HG03571 (cell line): ENCODE measurements at regions not wholly inside any gene's neighbourhood (a gene's known extent, or its start where the extent isn't known, plus 50 kb on each side); places are given as distances from the start of the nearest gene placed in this dataset.

Experiments
- ATAC-seq: cut with Tn5 transposase; IDR thresholded peaks from one replicate; pipeline ENCODE4 v1.9.1; 2021; ENCODE audit not compliant: unreplicated experiment

- ATAC-seq = no peak
Observed at GRCh38 chrY:8553614-8554013, 783.6 kb upstream of the TSPY4 start.

- ATAC-seq = no peak
Observed at GRCh38 chrY:8561385-8561784, 775.9 kb upstream of the TSPY4 start.

DNA sequence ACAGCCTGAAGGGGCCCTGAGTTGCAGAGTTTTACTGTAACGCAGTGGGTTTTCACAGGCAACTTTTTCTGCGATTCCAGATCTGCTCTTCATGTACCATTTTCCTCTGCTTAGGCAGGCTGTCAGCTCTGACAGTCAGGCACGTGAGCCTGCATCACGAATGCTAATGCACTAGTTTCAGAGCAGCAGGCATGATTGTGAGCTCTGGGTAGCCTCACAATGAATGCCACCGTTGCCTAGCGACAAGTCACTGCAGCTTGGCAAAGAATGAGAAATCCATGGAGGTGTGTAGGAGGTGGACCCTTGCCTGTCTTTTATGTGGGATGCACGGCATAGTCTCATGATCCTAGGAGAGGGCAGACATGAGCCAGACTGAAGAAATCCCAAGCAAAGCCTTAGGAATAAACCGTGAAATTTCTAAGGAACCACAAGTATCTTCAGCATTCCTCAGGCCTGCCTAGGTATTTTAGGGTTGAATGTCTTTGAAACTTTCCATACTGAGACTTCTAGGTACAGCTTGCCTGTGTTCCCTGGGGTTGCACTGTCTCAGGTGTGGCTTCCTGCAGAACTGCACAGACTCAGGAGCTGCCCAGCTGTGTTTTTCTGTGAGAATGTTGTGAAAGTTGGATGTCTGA lies 774.7 kb upstream of the TSPY4 start:
- no peak for ATAC-seq

DNA sequence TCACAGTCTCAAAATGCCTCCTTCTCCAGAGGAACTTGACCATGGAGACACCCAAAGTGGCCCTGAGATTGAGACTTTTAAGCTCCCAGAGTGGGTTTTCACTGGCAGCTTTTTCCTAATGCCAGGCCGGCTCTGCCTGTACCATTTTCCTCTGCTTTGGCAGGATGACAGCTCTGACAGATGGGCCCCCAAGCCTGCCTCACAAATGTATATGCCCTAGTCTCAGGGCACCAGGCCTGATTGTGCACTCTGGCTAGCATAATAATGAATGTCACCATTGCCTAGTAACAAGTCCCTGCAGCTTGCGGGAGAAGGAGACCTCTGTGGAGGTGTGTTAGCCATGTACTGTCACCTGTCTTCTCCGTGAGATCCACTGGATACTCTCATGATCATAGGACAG lies 772.8 kb upstream of the TSPY4 start:
- no peak for ATAC-seq

GRCh38 chrY:8566198-8566597 lies 771.1 kb upstream of the TSPY4 start:
- ATAC-seq = no peak

- ATAC-seq = no peak
Observed at GRCh38 chrY:8570384-8570783, 766.9 kb upstream of the TSPY4 start.

- no peak for ATAC-seq
Observed at GRCh38 chrY:8572916-8573315, 764.3 kb upstream of the TSPY4 start.

DNA sequence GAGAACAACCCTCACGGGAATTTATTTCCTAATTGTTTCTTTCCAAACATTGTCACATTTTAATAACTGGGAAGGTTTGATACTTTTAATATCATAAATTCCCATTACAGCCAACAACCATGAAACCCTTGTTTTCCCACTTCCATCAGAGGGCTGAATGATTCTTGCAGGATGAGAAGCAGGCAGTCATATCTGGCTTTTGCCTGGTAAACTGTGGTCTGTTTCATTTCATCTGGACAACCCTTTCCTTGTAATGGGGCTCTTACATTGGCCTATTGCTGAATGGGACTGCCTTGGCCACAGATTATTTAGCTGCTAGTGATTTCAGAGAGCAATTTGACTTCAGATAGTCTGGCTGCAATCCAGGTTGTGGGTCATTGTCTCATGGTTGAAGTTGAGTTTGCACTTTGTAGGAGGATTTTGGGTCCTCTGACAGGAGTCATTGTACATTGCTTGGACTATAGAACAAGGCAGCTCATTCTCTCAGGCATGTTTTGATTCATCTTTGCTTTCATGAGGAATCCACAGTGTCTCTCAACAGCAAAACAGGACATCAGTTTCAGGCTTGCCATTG lies 754.9 kb upstream of the TSPY4 start:
- no peak for ATAC-seq

DNA sequence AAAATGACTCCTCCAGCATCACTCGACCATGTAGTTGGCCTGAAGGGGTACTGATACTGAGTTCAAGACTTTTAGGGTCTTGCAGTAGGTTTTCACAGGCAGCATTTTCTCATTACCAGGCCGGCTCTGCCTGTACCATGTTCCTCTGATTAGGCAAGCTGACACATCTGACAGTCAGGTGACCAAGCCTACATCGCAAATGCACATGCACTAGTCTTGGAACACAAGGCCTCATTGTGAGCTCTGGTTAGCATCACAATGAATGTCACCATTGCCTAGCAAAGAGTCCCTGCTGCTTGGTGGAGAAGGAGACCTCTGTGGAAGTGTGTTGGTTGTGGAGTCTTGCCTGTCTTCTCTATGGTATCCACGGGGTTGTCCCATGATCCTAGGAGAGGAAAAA lies 754.1 kb upstream of the TSPY4 start:
- no peak for ATAC-seq

- no peak for ATAC-seq
Observed at GRCh38 chrY:8590641-8591040, 746.6 kb upstream of the TSPY4 start.

DNA sequence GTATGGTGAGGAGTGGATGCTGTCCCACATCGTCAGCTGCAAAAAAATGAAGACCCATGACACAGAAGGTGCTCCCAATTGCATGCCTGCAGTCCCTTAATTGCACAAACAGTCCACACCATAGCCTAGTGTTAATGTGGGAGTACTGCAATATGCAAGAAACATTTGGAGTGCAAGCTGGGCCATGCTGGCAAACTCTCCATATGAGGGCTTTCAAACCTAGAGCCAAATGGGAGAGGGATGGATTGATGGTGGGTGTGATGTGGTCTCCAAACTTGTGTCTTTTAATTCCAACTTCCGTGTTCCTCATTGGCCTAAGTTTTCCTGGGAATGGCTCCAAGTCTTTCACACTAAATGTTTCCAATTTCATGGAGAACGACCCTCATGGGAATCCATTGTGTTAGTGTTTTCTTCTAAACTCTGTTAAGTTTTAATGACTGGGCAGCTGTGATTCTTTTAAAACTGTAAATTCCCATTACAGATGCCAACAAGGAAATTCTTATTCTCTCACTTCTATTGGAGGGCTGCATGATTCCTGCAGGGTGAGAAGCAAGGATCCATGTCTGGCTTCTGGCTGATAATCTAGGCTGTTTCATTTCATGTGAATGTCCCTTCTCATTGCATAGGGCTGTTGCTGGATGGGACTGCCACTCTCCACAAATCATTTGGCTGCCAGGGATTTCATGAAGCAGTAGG lies 745.3 kb upstream of the TSPY4 start:
- ATAC-seq = no peak

DNA sequence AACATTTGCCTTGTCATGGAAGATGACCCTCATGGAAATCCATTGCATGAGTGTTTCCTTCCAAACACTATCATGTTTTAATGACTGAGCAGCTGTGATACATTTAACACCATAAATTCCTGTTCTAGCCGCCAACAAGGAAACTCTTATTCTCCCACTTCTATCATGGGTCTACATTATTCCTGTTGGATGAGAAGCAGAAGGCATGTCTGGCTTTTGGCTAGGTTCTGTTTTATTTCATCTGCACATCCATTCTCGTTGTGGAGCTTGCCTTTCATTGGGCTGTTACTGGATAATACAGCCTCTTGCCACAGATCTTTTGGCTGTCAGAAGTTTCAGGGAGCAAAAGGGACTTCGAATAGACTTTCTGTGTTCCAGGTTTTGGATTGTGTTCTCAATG lies 742.6 kb upstream of the TSPY4 start:
- ATAC-seq = no peak

GRCh38 chrY:8599141-8599540 lies 738.1 kb upstream of the TSPY4 start:
- ATAC-seq = no peak

GRCh38 chrY:8610620-8611019 lies 726.6 kb upstream of the TSPY4 start:
- peak; percentile 87 for ATAC-seq

- ATAC-seq = no peak
Observed at GRCh38 chrY:8611815-8612214, 725.4 kb upstream of the TSPY4 start.

DNA sequence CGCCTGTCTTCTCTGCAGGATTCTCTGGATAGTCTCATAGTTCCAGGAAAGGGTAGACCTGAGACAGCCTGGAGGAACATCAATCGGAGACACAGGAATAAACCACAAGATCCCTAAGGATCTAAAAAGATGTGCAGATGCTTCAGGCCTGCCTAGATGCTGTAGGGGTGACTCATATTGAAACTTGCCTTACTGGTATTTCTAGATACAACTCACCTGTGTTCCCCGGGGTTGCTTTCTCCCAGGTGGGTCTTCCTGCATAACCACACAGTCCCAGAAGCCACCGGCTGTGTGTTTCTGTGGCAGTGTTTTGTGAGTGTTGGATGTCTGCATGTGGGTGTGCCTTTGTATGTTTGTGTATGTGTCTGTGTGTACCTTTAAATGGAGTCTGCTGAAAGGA lies 719.0 kb upstream of the TSPY4 start:
- no peak for ATAC-seq

DNA sequence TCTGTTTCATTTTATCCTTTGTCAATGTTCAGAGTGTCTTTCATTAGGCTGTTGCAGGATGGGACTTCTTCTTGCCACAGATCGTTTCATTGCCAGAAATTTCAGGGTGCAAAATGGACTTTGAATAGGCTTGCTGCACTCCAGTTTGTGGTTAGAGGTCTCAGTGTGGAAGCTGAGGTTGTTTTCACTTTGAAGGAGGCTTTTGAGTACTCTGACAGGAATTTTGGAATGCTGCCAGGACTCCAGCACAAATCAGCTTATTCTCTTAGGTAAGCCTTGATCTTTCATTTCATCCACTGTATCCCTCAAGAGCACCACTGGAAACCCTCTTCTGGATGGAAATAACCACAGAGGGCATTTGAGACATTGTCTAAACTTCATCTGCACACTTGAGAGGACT lies 715.1 kb upstream of the TSPY4 start:
- ATAC-seq = no peak

- no peak for ATAC-seq
Observed at GRCh38 chrY:8622856-8623255, 714.4 kb upstream of the TSPY4 start.

- no peak for ATAC-seq
Observed at GRCh38 chrY:8629636-8630035, 707.6 kb upstream of the TSPY4 start.

GRCh38 chrY:8638111-8638510 lies 699.2 kb upstream of the TSPY4 start:
- ATAC-seq = no peak

DNA sequence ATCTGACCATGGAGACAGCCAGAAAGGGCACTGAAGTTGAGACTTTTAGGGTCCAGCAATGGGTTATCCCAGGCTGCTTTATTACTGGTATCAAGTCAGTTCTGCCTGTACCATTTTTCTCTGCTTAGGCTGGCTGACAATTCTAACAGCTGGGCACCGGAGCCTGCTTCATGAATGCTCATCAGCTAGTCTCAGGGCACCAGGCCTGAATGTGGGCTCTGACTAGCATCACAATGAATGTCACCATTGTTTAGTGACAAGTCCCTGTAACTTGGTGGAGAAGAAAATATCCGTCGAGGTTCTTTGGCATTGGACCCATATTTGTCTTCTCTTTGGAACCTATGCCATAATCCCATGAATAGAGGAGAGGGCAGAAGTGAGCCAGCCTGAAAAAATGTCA lies 692.3 kb upstream of the TSPY4 start:
- ATAC-seq = no peak

GRCh38 chrY:8652445-8652844 lies 684.8 kb upstream of the TSPY4 start:
- peak; percentile 87 for ATAC-seq

DNA sequence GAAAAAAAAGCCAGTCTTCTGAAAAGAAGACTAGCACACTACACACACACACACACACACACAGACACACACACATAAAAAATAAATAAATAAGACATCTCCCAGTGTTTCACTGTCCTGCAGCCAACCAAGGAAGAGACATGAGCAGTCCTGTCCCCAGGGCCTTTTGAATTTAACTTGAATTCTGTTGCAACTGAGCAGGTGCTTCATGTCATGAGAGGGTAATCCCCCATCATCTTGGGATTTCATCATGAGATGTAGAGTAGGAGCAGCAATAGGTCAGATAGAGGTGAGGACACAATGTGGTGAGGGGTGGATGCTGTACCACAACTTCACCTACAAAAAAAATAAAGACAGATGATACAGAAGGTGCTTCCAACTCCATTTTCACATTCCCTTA lies 682.2 kb upstream of the TSPY4 start:
- no peak for ATAC-seq
